A549 (cell line): ENCODE measurements at regions not wholly inside any gene's neighbourhood (a gene's known extent, or its start where the extent isn't known, plus 50 kb on each side); places are given as distances from the start of the nearest gene placed in this dataset.

Experiments used
- ATAC-seq, 2 experiments: fragments of 200-7000 bp in 1 of 2; fragments of >200 bp in 1 of 2; cut with Nextera tagmentation in 1 of 2; cut with Tn5 transposase in 1 of 2; 3 replicates each; pipeline versions ENCODE4 v1.8.0 to v1.9.1; 2018 to 2020; ENCODE audit warnings: mild to moderate bottlenecking in 1 of 2, moderate library complexity in 1 of 2
- CTCF ChIA-PET: fragments of 300-600 bp; sonication (Branson Sonifier 250); formaldehyde crosslinking; extraction: SDS; loops from one replicate; lab custom pipeline; 2021; ENCODE audit warnings: antibody characterized with exemption, inconsistent platforms; lab: Yijun Ruan, JAX
- POLR2A ChIA-PET: fragments of 350-600 bp; formaldehyde crosslinking; extraction: SDS; loops from one replicate; lab custom pipeline; 2021; ENCODE audit warnings: antibody characterized with exemption, inconsistent platforms; lab: Yijun Ruan, JAX
- DNase-seq, 2 experiments: peaks; one replicate each; pipeline versions ENCODE4 v3.0.0 to v3.0.0-alpha.2; 2011 to 2016; ENCODE audit warnings: low read depth in 1 of 2, low spot score in 1 of 2
- FAIRE-seq: peaks from 2 replicates; lab custom pipeline; 2011; peaks lifted over from hg19 to GRCh38; lab: Jason Lieb, UNC
- H3K27ac ChIP-seq, 2 experiments: fragments of >200 bp; sonication (Bioruptor Twin); formaldehyde crosslinking; 3 replicates each; pipeline ENCODE4 v1.5.1; 2016 to 2017
- H3K4me1 ChIP-seq: fragments of >200 bp; sonication (Bioruptor Twin); formaldehyde crosslinking; 3 replicates; pipeline ENCODE4 v1.6.1; 2016
- H3K4me2 ChIP-seq: fragments of >200 bp; sonication (Bioruptor Twin); formaldehyde crosslinking; 3 replicates; pipeline ENCODE4 v1.6.1; 2016
- H3K4me3 ChIP-seq: fragments of >200 bp; sonication (Bioruptor Twin); formaldehyde crosslinking; 3 replicates; pipeline ENCODE4 v1.5.1; 2016
- H3K9me3 ChIP-seq: fragments of >200 bp; sonication (Bioruptor Twin); formaldehyde crosslinking; 3 replicates; pipeline ENCODE4 v1.6.1; 2016
- BHLHE40 ChIP-seq: IDR thresholded peaks from 2 replicates; pipeline ENCODE4 v1.6.1; 2012; ENCODE audit warnings: low read depth, low read length, inconsistent platforms
- CEBPB ChIP-seq, 2 experiments: fragments of >200 bp in 1 of 2; sonication (Bioruptor Twin) in 1 of 2; formaldehyde crosslinking in 1 of 2; IDR thresholded peaks; 2 replicates each; pipeline ENCODE4 v1.6.1; 2012 to 2016
- CHD4 ChIP-seq: fragments of 200-600 bp; sonication (generic); IDR thresholded peaks from 2 replicates; pipeline ENCODE4 v1.6.1; 2016; ENCODE audit warnings: antibody characterized with exemption, mild to moderate bottlenecking, borderline replicate concordance
- E2F6 ChIP-seq: IDR thresholded peaks from 2 replicates; pipeline ENCODE4 v1.6.1; 2012; ENCODE audit warnings: low read depth, borderline replicate concordance
- EHF ChIP-seq: fragments of 250-450 bp; sonication (Bioruptor Pico); IDR thresholded peaks from 2 replicates; pipeline ENCODE4 v1.5.0; 2020; ENCODE audit warnings: mild to moderate bottlenecking
- EHMT2 ChIP-seq: fragments of 200-600 bp; sonication (generic); IDR thresholded peaks from 2 replicates; pipeline ENCODE4 v1.6.1; 2016; ENCODE audit warnings: antibody characterized with exemption, low read depth, mild to moderate bottlenecking, moderate library complexity
- EP300 ChIP-seq, 2 experiments: fragments of >200 bp; sonication (Bioruptor Twin); formaldehyde crosslinking; IDR thresholded peaks; 2 replicates in 1 of 2; 3 replicates in 1 of 2; pipeline ENCODE4 v1.6.1; 2016 to 2017
- FOSB ChIP-seq: fragments of 250-450 bp; sonication (Bioruptor Pico); IDR thresholded peaks from 2 replicates; pipeline ENCODE4 v1.5.0; 2020; ENCODE audit warnings: mild to moderate bottlenecking, moderate library complexity
- FOXS1 ChIP-seq: fragments of 250-450 bp; sonication (Bioruptor Pico); IDR thresholded peaks from 2 replicates; pipeline ENCODE4 v1.5.0; 2020; ENCODE audit warnings: mild to moderate bottlenecking, moderate library complexity
- HDAC2 ChIP-seq: fragments of 200-600 bp; sonication (generic); IDR thresholded peaks from 2 replicates; pipeline ENCODE4 v1.6.1; 2016
- HEYL ChIP-seq: fragments of 250-450 bp; sonication (Bioruptor Pico); IDR thresholded peaks from 2 replicates; pipeline ENCODE4 v1.8.0; 2021; ENCODE audit warnings: mild to moderate bottlenecking, moderate library complexity
- HMGXB4 ChIP-seq: fragments of 250-450 bp; sonication (Bioruptor Pico); IDR thresholded peaks from 2 replicates; pipeline ENCODE4 v1.5.0; 2021; ENCODE audit warnings: mild to moderate bottlenecking, moderate library complexity, borderline replicate concordance
- HOXA7 ChIP-seq: fragments of 250-450 bp; sonication (Bioruptor Pico); IDR thresholded peaks from 2 replicates; pipeline ENCODE4 v1.5.0; 2020; ENCODE audit warnings: mild to moderate bottlenecking, moderate library complexity
- HOXB13 ChIP-seq: fragments of 250-450 bp; sonication (Bioruptor Pico); IDR thresholded peaks from 2 replicates; pipeline ENCODE4 v1.5.0; 2020; ENCODE audit warnings: low read depth, mild to moderate bottlenecking, moderate library complexity
- HOXB5 ChIP-seq: fragments of 250-450 bp; sonication (Bioruptor Pico); IDR thresholded peaks from 2 replicates; pipeline ENCODE4 v1.5.0; 2020; ENCODE audit warnings: mild to moderate bottlenecking, moderate library complexity
- KDM1A ChIP-seq: fragments of 200-600 bp; sonication (generic); IDR thresholded peaks from 2 replicates; pipeline ENCODE4 v1.6.1; 2016; ENCODE audit warnings: low read depth, mild to moderate bottlenecking
- KDM5A ChIP-seq: fragments of 200-600 bp; sonication (generic); IDR thresholded peaks from 2 replicates; pipeline ENCODE4 v1.6.1; 2016; ENCODE audit warnings: antibody characterized with exemption, mild to moderate bottlenecking
- NFE2L2 ChIP-seq: fragments of 150-350 bp; conservative IDR thresholded peaks from 2 replicates; pipeline ENCODE4 v1.6.1; 2014; ENCODE audit warnings: low read length
- NPAS2 ChIP-seq: fragments of 250-450 bp; sonication (Bioruptor Pico); IDR thresholded peaks from 2 replicates; pipeline ENCODE4 v1.8.0; 2022; ENCODE audit warnings: mild to moderate bottlenecking, moderate library complexity, borderline replicate concordance
- PHF8 ChIP-seq: fragments of 200-600 bp; sonication (generic); IDR thresholded peaks from 2 replicates; pipeline ENCODE4 v1.6.1; 2016; ENCODE audit warnings: low read depth, mild to moderate bottlenecking, antibody characterized with exemption, moderate library complexity, borderline replicate concordance
- POLR2AphosphoS2 ChIP-seq: conservative IDR thresholded peaks from 2 replicates; pipeline ENCODE4 v1.6.1; 2012; ENCODE audit warnings: low read length, improper control_type of control experiment, inconsistent platforms
- RARB ChIP-seq: fragments of 250-450 bp; sonication (Bioruptor Pico); IDR thresholded peaks from 2 replicates; pipeline ENCODE4 v1.8.0; 2021; ENCODE audit warnings: mild to moderate bottlenecking, moderate library complexity
- RCOR1 ChIP-seq: fragments of 150-350 bp; IDR thresholded peaks from 2 replicates; pipeline ENCODE4 v1.6.1; 2014; ENCODE audit warnings: antibody characterized with exemption, low read length, low read depth
- RFX5 ChIP-seq: fragments of 450-650 bp; IDR thresholded peaks from 2 replicates; pipeline ENCODE4 v1.7.1; 2014; ENCODE audit warnings: antibody characterized with exemption, mild to moderate bottlenecking, moderate library complexity
- SMC3 ChIP-seq: fragments of >200 bp; sonication (Bioruptor Twin); formaldehyde crosslinking; IDR thresholded peaks from 3 replicates; pipeline ENCODE4 v1.6.1; 2018; ENCODE audit warnings: inconsistent platforms
- SREBF2 ChIP-seq: fragments of 450-650 bp; IDR thresholded peaks from 2 replicates; pipeline ENCODE4 v1.6.1; 2014; ENCODE audit warnings: mild to moderate bottlenecking, moderate library complexity
- TFCP2L1 ChIP-seq: fragments of 250-450 bp; sonication (Bioruptor Pico); IDR thresholded peaks from 2 replicates; pipeline ENCODE4 v1.5.0; 2021; ENCODE audit warnings: mild to moderate bottlenecking
- TP53 ChIP-seq: fragments of 250-450 bp; sonication (Bioruptor Pico); IDR thresholded peaks from 2 replicates; pipeline ENCODE4 v1.5.0; 2021; ENCODE audit warnings: mild to moderate bottlenecking, moderate library complexity
- USF2 ChIP-seq: fragments of 450-650 bp; IDR thresholded peaks from 2 replicates; pipeline ENCODE4 v1.6.1; 2014; ENCODE audit warnings: antibody characterized with exemption
- ZC3H11A ChIP-seq: fragments of 450-650 bp; IDR thresholded peaks from 2 replicates; pipeline ENCODE4 v1.6.1; 2014; ENCODE audit warnings: antibody characterized with exemption, mild to moderate bottlenecking
- ZNF302 ChIP-seq: fragments of 250-450 bp; sonication (Bioruptor Pico); IDR thresholded peaks from 2 replicates; pipeline ENCODE4 v1.9.0; 2021; ENCODE audit warnings: inconsistent platforms, mild to moderate bottlenecking, moderate library complexity
- ZSCAN20 ChIP-seq: fragments of 250-450 bp; sonication (Bioruptor Pico); IDR thresholded peaks from 2 replicates; pipeline ENCODE4 v1.8.0; 2022; ENCODE audit warnings: mild to moderate bottlenecking, moderate library complexity
- WGBS: methylation state at CpG from one replicate; pipeline ENCODE4 v1.1.6; 2017; ENCODE audit errors: missing lambda C conversion rate; 5-methylcytosine and 5-hydroxymethylcytosine counted together

- H3K27ac ChIP-seq: no peak overlapping the region
- ChIA-PET CTCF (interaction anchor here (0.6 kb wide), 1 partner anchor 10 kb away, joined by 3 read pairs; no protein-coding TSS in a partner anchor), POLR2A (no interaction called here)
- DNase-seq (no peak), FAIRE-seq (no peak), ATAC-seq (no peak)
- peaks cover 7% of the 10 kb centered on the region; the same call in 2 of the 3 replicates for H3K4me1 ChIP-seq
- 96% methylated on average over 2 of the region's 2 CpGs for WGBS
- no peak overlapping the region for H3K4me2 ChIP-seq
- no peak for TF ChIP-seq HOXB13 (CRISPR knock-in tag)
- TF ChIP-seq TP53 (CRISPR knock-in tag): no peak
- TF ChIP-seq RCOR1: no peak
- no peak overlapping the region for H3K4me3 ChIP-seq
- H3K9me3 ChIP-seq: no peaks in the 10 kb centered on the region
Observed at GRCh38 chr15:96247621-96248305, 82.7 kb upstream of the NR2F2 start.

GRCh38 chr15:96252148-96252547 lies 78.4 kb upstream of the NR2F2 start:
- 56% methylated on average over 5 of the region's 5 CpGs for WGBS
- FAIRE-seq: no peak
- Histone ChIP-seq H3K9me3 (no peaks in the 10 kb centered on the region), H3K4me3 (no peak overlapping the region), H3K4me2 (no peak overlapping the region), H3K4me1 (peaks cover 17% of the 10 kb centered on the region; the same call in 2 of the 3 replicates), H3K27ac (0 out of 6 replicates have a peak overlapping the region, but pooled peaks of 1 of the 2 experiments have one; percentile 18)
- CTCF ChIA-PET: no interaction called here
- no peak for ATAC-seq
- POLR2A ChIA-PET: no interaction called here
- no peak for TF ChIP-seq USF2
- no peak for TF ChIP-seq HOXB5 (CRISPR knock-in tag)
- TF ChIP-seq E2F6: no peak
- no peak for TF ChIP-seq KDM5A
- no peak for TF ChIP-seq RFX5
- TF ChIP-seq CHD4: no peak
- no peak for TF ChIP-seq NPAS2 (CRISPR knock-in tag)
- TF ChIP-seq FOSB (CRISPR knock-in tag): no peak
- no peak for TF ChIP-seq ZNF302 (CRISPR knock-in tag)
- TF ChIP-seq PHF8: no peak
- TF ChIP-seq TFCP2L1 (CRISPR knock-in tag): no peak
- no peak for TF ChIP-seq CEBPB (IDR thresholded peaks at IDR 0.05)
- no peak for TF ChIP-seq ZSCAN20 (CRISPR knock-in tag)
- TF ChIP-seq BHLHE40: no peak
- no peak for TF ChIP-seq RARB (CRISPR knock-in tag)
- TF ChIP-seq POLR2AphosphoS2: no peak
- TF ChIP-seq KDM1A: no peak
- TF ChIP-seq SREBF2: no peak
- TF ChIP-seq HOXA7: no peak
- peak in 1 of 2 experiments; percentile 33 for DNase-seq

GRCh38 chr15:96253006-96253747 lies 77.3 kb upstream of the NR2F2 start:
- WGBS: 65% methylated on average over 7 of the region's 7 CpGs
- DNase-seq (no peak), ATAC-seq (no peak), FAIRE-seq (no peak)
- no peaks in the 10 kb centered on the region for H3K9me3 ChIP-seq
- no peak overlapping the region for H3K27ac ChIP-seq
- peaks cover 17% of the 10 kb centered on the region; the same call in 2 of the 3 replicates for H3K4me1 ChIP-seq
- H3K4me3 ChIP-seq: no peak overlapping the region
- ChIA-PET POLR2A (interaction anchor here (0.6 kb wide), 1 partner anchor 1278 kb away, joined by 8 read pairs; no protein-coding TSS in a partner anchor), CTCF (interaction anchor here (0.6 to 1.1 kb wide), 2 partner anchors 17 to 30 kb away, joined by 3 read pairs; no protein-coding TSS in a partner anchor)
- H3K4me2 ChIP-seq: no peak overlapping the region
- TF ChIP-seq SMC3 (no peak), HEYL (CRISPR knock-in tag) (no peak), TP53 (CRISPR knock-in tag) (no peak), NPAS2 (CRISPR knock-in tag) (no peak), ZC3H11A (no peak), EHMT2 (no peak), NFE2L2 (no peak), FOXS1 (CRISPR knock-in tag) (no peak), EP300 (IDR thresholded peaks at IDR 0.05) (no peak), HDAC2 (no peak), BHLHE40 (no peak), HMGXB4 (CRISPR knock-in tag) (no peak), SREBF2 (no peak), EHF (no peak), RCOR1 (no peak), RARB (CRISPR knock-in tag) (no peak), TFCP2L1 (CRISPR knock-in tag) (no peak), ZNF302 (CRISPR knock-in tag) (no peak)
